NCI-H2196 (cell line): ENCODE measurements at regions not wholly inside any gene's neighbourhood (a gene's known extent, or its start where the extent isn't known, plus 50 kb on each side); places are given as distances from the start of the nearest gene placed in this dataset.

ENCODE experiments used
- DNase-seq: peaks from one replicate; lab custom pipeline; 2025; ENCODE audit not compliant: unreplicated experiment; lab: John Stamatoyannopoulos, UW

DNA sequence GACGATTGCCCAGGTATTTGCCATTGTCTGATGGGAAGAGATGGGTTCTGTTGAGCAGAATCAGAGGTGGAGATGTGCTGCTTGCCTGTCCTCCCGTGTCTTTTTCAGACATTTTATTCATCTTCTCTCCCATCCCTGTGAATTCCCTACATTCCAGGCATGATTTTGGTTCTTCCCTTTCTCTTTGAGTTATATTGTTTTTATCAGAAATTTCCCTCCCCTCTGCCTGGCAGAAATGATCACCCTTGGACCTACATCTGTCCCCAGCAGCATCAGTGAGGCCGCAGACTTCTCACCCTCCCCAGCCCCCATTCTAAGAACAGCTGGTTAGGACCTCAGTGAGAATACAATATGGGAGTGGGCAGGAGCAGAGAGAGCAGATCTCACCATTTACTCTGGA is 640.2 kb downstream of the CCDC171 start:
- no peak for DNase-seq

DNA sequence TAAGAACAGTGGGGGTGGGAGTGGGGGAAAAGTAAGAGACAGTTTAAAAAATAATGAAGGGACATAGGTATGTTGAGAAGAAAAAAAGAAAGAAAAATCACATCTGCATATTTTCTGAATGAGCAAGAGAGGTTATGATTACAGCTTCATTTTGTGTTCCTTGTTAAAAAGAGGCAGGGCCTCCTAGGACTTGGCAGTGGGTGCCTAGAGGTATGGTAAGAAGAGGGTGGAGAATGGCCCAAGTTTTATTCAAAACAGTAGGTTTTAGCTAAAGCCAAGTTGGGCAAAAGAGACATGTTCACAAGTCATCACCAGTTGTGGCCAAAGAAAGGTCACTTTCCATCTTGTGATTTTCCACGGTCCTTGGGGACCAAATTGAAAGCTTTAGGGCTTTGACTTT is 643.4 kb downstream of the CCDC171 start:
- DNase-seq = no peak

DNA sequence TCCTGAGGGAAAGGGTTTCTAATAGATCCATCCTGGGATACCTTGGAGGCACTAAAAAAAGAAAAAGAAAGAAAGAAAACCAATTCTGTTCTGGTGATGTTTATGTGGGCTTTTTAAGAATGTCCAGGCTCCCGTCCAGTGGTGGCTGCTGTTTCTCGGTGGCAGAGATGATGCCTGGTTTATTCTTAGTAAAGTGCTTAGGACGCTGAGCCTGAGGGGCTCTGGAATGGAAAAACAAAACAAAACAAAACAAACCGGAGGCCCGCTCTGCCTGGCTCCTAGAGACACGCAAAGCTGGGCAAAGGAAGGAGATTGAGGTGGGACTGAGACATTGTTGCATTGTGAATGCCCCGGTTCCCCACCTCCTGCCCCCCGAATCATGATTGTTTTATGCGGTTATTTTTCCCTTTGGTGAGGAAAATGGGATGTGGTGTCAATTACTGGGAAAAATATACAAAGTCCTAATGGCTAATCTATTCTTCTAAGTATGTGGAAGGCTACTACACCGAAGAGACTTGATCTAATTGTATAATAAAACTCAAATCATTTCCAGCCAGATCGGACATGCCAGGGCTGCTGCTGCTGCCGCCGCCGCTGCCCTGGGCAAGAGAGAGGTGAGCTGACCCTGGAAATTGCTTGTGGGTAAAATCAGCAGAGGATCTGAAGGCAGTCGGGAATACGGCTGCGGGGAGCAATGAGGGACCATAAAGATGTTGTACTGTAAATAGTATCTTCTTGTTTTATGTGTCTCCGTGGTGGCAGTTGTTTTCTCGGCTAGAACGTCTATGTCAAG is 644.9 kb downstream of the CCDC171 start:
- DNase-seq = no peak

DNA sequence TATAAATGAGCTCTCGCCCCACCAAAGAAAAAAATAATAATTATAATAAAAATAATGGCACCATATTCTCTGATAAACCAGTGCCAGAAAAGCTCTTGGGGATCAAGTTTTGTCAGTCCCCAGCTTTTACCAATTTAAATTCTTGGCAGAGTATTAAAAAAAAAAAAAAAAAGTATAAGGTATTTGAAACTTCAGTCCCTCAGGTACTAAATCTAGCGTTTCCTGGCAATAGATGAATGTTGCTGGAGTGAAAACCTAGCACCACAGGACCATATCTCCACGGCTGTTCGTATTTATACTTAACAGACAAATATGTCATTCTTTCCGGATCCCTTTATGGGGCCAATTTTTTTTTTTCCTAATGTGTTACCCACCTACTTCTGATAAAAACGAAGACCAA is 646.2 kb downstream of the CCDC171 start:
- DNase-seq = no peak

DNA sequence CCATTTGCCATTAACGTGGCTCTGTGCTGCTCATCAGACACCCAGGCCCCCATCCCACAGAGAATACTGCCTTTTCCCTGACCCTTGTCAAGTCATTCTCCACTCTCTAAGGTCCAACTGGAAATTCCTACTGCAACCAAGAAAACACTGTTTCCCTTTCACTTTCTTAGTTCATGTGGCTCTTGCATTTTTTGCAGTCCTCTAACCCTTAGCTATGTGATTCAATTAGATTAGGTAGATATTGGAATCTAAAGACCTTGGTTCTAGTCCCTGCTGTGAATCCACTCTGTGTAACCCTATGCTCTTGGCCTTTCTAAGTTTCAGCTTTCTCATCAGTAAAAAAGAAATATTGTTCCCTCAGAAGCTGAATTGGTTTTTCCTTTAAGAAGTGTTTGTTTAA is 649.4 kb downstream of the CCDC171 start:
- no peak for DNase-seq

DNA sequence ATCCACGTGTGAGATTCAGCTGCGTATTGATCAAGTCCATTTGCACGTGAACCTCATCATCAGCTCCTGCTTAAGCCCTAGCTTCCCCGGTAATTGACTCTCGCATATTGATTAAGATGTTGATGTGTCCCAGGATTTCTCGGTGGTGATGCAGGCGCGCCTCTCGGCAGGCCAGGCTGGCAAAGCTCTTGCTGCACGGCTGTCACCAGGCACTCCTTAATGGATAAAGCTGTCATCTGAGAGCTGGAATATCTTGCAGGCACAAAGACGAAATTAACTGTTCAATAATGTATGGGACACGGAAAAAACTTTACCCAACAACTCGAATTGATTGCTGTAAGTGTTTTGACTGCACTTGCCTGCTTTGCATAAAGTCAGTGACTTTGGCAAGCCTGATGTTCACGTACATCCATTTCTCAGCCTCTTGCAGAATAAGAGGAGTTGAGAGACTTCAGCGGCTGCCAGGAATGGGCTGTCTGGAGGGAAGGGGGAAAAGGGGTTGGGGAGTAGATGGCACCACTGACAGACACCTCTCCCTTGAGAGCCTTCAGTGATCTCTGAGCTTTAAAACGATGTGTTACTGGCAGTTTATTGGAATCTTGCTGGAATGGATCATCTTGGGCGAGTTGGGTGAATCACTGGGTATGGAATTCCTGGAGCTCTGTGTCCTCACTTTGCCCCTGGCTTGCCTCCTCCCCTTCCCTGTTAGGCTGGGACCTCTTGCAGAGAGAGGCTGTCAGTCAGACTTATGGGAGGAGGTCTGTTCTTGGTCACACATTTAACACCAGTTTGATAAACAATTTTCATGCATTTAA is 650.3 kb downstream of the CCDC171 start:
- DNase-seq = no peak

DNA sequence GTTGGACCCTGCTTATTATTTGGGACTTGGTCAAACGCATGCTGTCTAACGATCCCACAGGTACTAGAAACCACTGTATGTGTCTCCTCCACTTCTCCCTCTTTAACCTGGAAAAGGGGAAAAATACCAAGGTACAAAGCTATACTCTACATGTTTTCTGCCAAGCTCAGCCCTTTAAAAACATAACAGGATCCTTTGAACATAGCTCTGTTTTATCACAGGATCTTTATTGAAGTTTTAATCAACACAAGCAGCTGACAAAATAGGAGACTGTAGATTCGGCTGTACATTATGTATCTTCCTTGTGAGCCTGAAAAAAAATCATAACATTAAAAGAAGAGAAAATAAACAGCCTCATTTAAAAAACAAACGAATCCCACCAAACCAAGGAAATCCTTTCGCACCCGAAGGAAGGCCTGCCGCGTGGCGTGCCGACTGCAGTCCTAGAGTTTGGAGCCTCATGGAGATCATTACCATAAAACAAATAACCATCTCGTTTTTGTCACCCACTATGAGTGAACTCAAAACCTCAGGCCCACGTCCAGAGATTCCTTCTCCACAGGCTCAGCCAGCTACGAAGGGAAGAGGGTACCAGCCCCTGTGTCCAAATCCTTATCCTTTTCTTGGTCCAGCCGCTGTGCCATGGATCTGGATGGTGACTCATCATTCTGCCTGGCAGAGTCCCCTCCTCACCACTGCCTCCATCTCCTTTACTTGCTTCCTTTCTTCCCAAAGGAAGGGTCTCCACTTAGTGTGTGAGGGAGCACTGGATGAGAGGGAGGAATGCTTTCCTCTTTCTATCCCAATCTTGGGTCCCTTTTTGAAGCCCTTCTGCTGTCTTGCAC is 651.1 kb downstream of the CCDC171 start:
- DNase-seq = no peak

DNA sequence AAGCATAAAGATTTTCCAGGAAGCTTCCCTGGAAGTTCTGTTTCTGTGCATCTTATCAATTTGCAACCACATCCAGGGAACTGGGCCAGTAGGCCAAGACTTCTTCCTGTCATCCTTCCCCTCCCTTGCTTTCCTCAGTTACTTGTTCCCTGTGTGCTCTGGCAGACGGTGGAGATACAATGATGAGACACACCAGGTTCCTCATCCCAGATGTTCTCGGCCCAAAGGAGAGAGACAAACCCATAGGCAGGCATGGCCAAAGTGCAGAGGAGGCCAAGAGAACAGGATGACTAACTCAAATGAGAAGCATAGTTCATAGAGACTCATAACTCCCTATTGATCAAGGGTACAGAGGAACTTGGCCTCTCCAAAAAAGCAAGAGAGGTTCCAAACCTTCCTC is 652.6 kb downstream of the CCDC171 start:
- no peak for DNase-seq

DNA sequence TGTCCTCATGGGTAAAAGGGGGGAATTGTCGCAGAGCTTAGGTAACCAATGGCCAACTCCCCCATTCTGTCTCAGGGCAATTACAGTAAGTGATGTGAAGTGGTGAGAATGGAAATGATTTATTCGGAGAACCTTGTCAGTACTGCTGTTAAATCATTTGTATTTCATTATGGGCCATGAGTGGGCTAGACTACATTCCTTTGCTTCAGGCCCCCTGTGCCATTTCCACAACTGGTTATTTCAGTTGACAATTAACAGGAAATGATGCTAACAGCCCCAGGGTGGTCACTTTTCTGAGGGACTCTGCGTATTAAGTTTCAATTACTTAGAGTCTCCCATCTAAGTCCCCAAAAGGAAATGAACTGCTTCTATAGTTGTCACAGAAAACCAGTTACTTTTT is 653.7 kb downstream of the CCDC171 start:
- no peak for DNase-seq

DNA sequence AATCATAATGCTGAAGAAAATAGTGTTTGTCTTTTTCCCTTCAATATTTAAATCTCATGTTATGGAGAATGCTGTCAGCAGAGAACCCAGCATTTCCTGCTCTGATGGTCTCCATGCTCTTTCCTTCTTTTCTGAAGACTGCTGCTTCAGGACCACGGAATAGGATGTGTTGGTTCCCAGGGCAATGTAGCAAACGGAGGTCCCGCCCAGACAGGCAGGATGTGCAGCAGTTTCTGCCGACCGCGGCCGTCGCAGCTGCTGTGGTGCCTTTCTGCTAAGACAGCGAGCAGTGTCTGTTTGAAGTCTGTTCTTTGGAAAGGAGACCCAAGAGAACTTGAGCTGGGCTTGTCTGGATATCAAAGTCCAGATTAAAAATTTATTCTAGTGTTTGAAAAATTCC is 654.3 kb downstream of the CCDC171 start:
- DNase-seq = no peak

DNA sequence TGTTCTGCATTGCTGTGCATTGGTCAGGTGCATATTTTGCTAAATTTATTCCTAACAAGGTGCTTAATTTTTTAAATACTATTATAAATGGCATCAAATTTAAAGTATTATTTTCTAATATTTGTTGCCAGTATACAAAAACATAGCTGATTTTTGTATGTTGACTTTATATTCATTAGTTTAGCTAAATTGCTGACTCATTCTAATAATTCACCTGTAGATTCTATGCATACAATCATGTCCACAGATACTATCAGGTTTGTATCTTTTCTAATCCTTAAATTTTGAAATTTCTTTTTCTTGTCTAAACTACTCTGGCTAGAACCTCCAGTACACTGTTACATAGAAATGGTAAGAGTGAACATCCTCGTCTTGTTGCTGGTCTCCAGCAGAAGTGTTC is 657.6 kb downstream of the CCDC171 start:
- no peak for DNase-seq

DNA sequence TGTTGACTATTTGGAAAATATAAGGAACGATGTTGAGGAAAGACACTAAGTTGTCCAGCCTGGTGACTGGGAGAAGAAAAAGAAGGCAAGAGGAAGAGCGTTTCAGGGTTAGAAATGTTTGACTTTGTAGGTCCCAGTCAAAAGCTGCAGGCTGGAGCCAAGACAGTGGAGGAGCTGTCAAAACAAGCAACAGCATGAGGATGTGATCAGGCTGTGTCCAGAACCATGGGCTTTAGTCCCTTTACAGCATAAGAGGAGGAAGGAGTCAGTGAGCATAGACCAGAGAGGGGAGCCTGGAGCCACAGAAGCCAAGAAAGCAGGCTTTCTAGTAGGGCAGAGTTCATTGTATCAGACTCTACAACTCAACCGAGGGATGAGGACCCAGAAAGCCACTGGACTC is 658.5 kb downstream of the BNC2 start:
- no peak for DNase-seq

DNA sequence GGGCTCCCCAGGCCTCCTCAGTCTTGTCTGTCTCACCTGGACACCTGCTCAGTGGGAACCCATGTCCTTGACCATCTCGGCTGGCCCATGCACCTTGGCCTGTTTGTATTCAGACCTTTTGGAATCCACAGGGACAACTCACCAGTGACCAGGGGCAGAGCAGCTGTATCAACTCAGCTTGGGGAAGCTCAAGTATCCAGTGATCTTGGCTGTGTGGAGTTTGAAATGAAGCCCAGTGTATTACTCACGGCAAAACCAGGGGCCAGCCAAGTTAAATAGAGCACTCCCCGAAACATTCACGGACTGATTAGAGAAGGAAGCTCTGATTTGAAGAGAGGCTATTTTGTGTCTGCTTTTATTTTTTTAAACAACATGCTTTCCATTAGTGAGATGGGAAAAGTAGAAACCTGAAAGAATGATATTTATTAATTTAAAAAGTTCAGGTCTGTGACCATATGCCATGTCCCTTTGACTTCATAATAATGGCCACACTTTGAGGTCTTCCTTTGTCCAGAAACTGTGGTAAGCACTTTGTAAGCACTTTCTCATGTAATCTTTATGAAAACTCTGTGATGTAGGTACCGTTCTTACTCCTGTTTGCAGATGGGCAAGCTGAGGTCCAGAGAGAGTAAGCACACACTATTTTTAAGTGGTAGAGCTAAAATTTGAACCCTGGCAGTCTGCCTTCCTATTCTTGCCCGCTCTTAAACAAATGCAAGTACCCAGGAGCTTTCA is 656.5 kb downstream of the BNC2 start:
- peak; percentile 57 for DNase-seq

DNA sequence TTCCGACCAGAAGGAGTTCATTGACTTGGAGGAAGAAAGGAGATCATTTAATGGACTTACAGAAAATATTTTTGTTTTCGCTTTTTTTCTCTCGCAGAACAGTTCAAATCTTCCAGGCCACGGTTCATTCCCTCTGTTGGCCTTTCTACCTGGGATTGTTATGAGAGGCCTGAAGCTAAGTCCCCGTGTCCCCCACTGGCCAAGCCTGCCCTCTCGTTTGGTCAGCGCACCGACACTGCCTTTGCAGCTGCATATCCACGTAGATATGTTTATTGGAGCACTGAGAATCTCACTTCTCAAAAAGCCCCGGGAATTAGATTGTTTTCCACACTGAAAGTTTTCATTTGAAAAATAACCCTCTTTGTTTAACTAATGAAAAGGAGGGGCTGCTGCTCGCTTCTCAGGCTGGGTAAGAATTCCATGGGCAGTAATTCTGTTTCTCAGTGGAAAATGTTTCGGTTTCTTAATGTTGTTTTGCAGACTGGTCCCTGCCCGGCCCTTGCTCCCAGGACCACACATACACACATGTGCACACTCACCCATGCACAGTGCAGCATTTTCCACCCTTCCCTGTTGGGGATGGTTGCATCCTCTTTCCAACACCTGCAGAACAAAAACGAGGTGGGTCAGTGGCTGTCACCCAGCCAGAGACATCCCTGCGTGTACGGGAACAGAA is 655.7 kb downstream of the BNC2 start:
- DNase-seq = no peak

DNA sequence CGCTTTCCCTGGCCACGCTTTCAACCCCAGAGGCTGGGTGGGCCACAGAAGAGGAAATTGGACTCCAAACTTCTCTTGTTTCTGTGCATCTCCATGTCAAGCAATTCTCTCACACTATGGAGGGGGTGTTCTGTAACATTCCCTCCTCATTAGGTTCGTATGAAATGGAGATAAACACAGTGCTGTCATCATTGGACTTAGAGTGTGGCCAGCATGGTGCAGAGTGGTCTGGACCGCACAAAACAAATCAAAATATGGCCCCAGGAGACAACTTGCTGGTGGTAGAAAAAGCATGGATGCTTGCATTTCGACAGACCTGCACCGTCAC is 655.2 kb downstream of the BNC2 start:
- no peak for DNase-seq

DNA sequence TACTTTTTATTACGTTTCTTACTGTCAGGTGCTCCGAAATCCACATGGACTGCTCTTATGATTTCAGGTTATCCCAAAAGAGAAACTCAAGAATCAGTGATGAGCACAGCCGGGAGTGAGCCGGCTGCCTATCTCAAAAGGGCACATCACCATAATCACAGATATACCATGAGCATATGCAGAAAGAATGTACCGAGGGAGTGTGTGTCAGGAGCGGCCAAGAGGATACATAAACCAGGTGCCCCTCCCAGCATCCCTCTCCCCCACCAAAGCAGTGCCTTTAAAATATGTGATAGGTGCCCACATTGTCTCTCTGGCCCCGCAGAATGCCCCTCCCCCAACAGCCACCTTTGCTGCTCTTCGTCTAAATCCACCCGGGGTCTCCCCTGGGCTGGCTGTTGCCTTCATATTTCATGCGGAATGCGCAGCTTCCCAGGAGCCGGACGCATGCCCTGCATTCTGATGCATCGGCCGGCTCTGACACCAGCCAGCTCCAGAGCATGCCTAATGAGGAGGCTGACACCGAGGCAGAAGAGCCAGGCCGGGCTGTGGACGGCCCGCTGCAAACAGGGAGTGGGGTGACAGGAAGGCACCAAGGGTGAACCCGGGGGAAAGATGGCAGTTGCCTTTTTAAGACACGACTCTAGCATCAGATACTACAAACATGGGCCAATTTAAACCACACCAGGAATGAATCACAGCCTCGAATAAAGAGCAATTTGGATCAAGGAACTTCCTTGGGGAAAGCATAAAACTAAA is 652.3 kb downstream of the BNC2 start:
- DNase-seq = no peak

DNA sequence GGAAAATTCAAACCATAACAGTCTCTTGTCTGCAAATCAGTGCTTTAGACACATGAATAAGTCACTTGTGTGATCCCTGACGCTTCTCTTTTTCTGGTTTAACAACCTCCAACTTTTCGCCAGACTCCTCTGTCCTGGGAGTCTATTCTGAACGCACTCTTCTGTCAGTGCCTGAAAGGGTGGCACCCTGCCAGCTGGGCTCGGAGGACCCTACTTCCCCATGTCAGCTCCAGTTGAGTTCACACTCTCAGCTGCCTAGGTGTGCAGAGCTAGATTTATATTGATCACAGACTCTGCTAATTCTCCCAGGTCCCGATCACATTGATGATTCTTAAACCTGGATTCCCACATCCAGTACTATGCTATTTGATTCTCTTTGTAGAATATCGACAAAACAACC is 649.1 kb downstream of the BNC2 start:
- no peak for DNase-seq

DNA sequence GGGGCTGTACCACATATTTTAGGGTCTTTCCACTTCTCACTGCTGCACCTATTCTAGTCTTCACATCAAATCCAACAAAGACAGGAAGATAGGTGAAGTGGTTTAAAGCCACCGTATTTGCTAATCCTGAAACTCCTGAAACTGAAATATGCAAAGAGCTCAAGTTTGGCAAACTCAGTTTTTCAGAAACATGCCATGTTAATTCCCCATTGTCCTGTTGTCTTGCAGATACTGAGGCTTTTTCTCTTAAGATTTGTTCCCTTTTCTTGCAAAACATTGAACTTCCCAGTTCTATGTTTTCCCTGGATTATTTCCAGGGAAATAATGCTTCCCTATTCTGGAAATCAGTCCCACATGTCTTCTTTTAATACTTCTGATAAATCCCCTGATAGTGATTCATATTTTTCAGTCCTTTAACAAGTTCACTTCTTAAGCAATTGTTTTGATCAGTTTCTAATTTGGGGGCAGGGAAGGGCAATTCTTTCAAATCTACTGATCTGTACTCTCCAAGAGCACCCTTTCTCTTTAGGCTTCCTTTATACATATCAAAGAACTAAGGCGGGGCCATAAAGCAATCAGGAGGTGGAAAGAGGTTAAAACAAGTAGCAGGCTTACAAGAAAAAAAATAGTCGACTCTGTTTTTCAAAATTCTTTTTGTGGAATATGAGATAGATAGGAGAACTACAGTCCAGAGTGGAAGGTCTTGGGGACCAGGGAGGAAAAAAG is 648.5 kb downstream of the BNC2 start:
- DNase-seq = no peak
